ENCODE measurements at regions not wholly inside any gene's neighbourhood (a gene's known extent, or its start where the extent isn't known, plus 50 kb on each side); places are given as distances from the start of the nearest gene placed in this dataset.

GRCh38 chr18:51514128-51514527 is 316.6 kb upstream of the MEX3C start:
- no peak for TF ChIP-seq POLR2AphosphoS5 (IDR thresholded peaks at IDR 0.05; ENCODE audit: low read depth, low read length)
- TF ChIP-seq TAF1 (IDR thresholded peaks at IDR 0.05; ENCODE audit: borderline replicate concordance, insufficient read depth, low read length) = no peak
- TF ChIP-seq, protein P1, sequence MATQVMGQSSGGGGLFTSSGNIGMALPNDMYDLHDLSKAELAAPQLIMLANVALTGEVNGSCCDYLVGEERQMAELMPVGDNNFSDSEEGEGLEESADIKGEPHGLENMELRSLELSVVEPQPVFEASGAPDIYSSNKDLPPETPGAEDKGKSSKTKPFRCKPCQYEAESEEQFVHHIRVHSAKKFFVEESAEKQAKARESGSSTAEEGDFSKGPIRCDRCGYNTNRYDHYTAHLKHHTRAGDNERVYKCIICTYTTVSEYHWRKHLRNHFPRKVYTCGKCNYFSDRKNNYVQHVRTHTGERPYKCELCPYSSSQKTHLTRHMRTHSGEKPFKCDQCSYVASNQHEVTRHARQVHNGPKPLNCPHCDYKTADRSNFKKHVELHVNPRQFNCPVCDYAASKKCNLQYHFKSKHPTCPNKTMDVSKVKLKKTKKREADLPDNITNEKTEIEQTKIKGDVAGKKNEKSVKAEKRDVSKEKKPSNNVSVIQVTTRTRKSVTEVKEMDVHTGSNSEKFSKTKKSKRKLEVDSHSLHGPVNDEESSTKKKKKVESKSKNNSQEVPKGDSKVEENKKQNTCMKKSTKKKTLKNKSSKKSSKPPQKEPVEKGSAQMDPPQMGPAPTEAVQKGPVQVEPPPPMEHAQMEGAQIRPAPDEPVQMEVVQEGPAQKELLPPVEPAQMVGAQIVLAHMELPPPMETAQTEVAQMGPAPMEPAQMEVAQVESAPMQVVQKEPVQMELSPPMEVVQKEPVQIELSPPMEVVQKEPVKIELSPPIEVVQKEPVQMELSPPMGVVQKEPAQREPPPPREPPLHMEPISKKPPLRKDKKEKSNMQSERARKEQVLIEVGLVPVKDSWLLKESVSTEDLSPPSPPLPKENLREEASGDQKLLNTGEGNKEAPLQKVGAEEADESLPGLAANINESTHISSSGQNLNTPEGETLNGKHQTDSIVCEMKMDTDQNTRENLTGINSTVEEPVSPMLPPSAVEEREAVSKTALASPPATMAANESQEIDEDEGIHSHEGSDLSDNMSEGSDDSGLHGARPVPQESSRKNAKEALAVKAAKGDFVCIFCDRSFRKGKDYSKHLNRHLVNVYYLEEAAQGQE (IDR thresholded peaks at IDR 0.05; ENCODE audit: insufficient read depth in 1 of 2, low read depth in 2 of 2, low read length in 2 of 2) = no peak
- TF ChIP-seq SIN3A (IDR thresholded peaks at IDR 0.05; ENCODE audit: borderline replicate concordance, insufficient read depth, low read length) = no peak
- TF ChIP-seq FOXP2 (optimal IDR thresholded peaks at IDR 0.05; ENCODE audit: borderline replicate concordance, extremely low read depth, extremely low read length, insufficient read depth) = no peak

All from PFSK-1 (cell line).